Esophagus muscularis mucosa (tissue), 3 donors: ENCODE measurements at regions not wholly inside any gene's neighbourhood (a gene's known extent, or its start where the extent isn't known, plus 50 kb on each side); places are given as distances from the start of the nearest gene placed in this dataset.

Experiments used
- POLR2A ChIP-seq: fragments of 450-650 bp; IDR thresholded peaks from one replicate; pipeline ENCODE4 v1.6.1; 2017; ENCODE audit warnings: antibody characterized with exemption, moderate library complexity, mild to moderate bottlenecking, low read depth
- POLR2AphosphoS5 ChIP-seq, 2 donors: sonication (generic); formaldehyde crosslinking; IDR thresholded peaks; one replicate each; pipeline ENCODE4 v1.6.1; 2017; ENCODE audit warnings: antibody characterized with exemption in 2 of 2
- TF ChIP-seq, protein P1 (sequence below), 3 experiments: fragments of 200-600 bp in 2 of 3; fragments of 450-650 bp in 1 of 3; sonication (generic) in 2 of 3; IDR thresholded peaks; one replicate each; pipeline ENCODE4 v1.5.1; 2017 to 2019; ENCODE audit warnings: antibody characterized with exemption in 3 of 3, mild to moderate bottlenecking in 2 of 3, moderate library complexity in 1 of 3

DNA sequence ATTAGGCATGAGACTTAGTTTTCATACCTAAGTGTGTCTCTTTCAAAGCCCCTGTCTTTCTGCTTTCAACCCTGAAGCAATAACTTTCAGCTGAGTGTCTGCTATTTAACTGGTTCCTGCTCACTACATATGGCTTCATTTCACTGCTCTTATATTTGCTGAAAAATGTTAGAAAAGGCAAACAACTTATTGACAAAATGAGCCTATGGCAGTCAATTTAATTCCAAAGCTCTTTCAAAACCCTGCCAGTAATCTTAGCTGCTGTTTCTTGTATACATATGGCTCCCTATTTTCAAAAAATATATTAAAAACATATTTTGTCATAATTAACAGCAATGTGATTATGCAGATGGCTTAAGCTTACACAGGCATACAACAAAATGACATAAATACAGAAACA lies 334.1 kb upstream of the MGAT4C start:
- no peak for TF ChIP-seq POLR2A
- TF ChIP-seq, protein P1, sequence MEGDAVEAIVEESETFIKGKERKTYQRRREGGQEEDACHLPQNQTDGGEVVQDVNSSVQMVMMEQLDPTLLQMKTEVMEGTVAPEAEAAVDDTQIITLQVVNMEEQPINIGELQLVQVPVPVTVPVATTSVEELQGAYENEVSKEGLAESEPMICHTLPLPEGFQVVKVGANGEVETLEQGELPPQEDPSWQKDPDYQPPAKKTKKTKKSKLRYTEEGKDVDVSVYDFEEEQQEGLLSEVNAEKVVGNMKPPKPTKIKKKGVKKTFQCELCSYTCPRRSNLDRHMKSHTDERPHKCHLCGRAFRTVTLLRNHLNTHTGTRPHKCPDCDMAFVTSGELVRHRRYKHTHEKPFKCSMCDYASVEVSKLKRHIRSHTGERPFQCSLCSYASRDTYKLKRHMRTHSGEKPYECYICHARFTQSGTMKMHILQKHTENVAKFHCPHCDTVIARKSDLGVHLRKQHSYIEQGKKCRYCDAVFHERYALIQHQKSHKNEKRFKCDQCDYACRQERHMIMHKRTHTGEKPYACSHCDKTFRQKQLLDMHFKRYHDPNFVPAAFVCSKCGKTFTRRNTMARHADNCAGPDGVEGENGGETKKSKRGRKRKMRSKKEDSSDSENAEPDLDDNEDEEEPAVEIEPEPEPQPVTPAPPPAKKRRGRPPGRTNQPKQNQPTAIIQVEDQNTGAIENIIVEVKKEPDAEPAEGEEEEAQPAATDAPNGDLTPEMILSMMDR (IDR thresholded peaks at IDR 0.05) = no peak
- TF ChIP-seq POLR2AphosphoS5 (IDR thresholded peaks at IDR 0.05) = no peak
